GM23338 (cell line): ENCODE measurements at regions not wholly inside any gene's neighbourhood (a gene's known extent, or its start where the extent isn't known, plus 50 kb on each side); places are given as distances from the start of the nearest gene placed in this dataset.

Source experiments
- ATAC-seq: fragments of 200-7000 bp; cut with Tn5 transposase; 3 replicates; pipeline ENCODE4 v1.9.1; 2020
- DNase-seq: peaks from one replicate; pipeline ENCODE4 v3.0.0-alpha.2; 2015; ENCODE audit warnings: low spot score
- H2AFZ ChIP-seq: fragments of 200-600 bp; sonication (generic); 2 replicates; pipeline ENCODE4 v1.8.0; 2016; ENCODE audit warnings: antibody characterized with exemption, mild to moderate bottlenecking, moderate library complexity
- H3F3A ChIP-seq: fragments of 200-600 bp; sonication (generic); replicated peaks from 2 replicates; pipeline ENCODE4 v1.8.0; 2017; ENCODE audit warnings: antibody characterized with exemption, mixed run types, low read depth
- H3K27ac ChIP-seq: fragments of 200-600 bp; sonication (generic); 2 replicates; pipeline ENCODE4 v1.6.1; 2016; ENCODE audit warnings: low read depth
- H3K27me3 ChIP-seq: fragments of 200-600 bp; sonication (generic); 2 replicates; pipeline ENCODE4 v1.8.0; 2016; ENCODE audit warnings: mild to moderate bottlenecking, mixed run types, moderate library complexity; ENCODE audit not compliant: insufficient read depth
- H3K36me3 ChIP-seq: fragments of 200-600 bp; sonication (generic); 2 replicates; pipeline ENCODE4 v1.8.0; 2016; ENCODE audit warnings: mild to moderate bottlenecking; ENCODE audit not compliant: insufficient read depth
- H3K4me1 ChIP-seq: fragments of 200-600 bp; sonication (generic); 2 replicates; pipeline ENCODE4 v1.8.0; 2016; ENCODE audit warnings: mild to moderate bottlenecking, moderate library complexity; ENCODE audit not compliant: insufficient read depth
- H3K4me2 ChIP-seq: fragments of 200-600 bp; sonication (generic); 2 replicates; pipeline ENCODE4 v1.7.1; 2017; ENCODE audit warnings: mixed run types
- H3K4me3 ChIP-seq: fragments of 200-600 bp; sonication (generic); 2 replicates; pipeline ENCODE4 v1.6.1; 2016; ENCODE audit warnings: mixed run types
- H3K79me2 ChIP-seq: fragments of 200-600 bp; sonication (generic); replicated peaks from 2 replicates; pipeline ENCODE4 v1.8.0; 2017; ENCODE audit warnings: mild to moderate bottlenecking; ENCODE audit not compliant: insufficient read depth
- H3K9me2 ChIP-seq: fragments of 200-600 bp; sonication (generic); 2 replicates; pipeline ENCODE4 v1.8.0; 2017; ENCODE audit not compliant: insufficient read depth
- H4K20me1 ChIP-seq: fragments of 200-600 bp; sonication (generic); replicated peaks from 2 replicates; pipeline ENCODE4 v1.8.0; 2017; ENCODE audit warnings: mild to moderate bottlenecking; ENCODE audit not compliant: insufficient read depth
- H3K27ac Mint-ChIP-seq: 2 replicates; pipeline ENCODE4 v1.8.0; 2020; ENCODE audit warnings: inconsistent platforms, mild to moderate bottlenecking, moderate library complexity, mixed read lengths
- H3K27me3 Mint-ChIP-seq: 3 replicates; pipeline ENCODE4 v1.8.0; 2022; ENCODE audit warnings: low read depth, mild to moderate bottlenecking, moderate library complexity, mixed read lengths, inconsistent platforms; ENCODE audit not compliant: insufficient read depth, poor library complexity
- H3K36me3 Mint-ChIP-seq: 3 replicates; pipeline ENCODE4 v1.8.0; 2021; ENCODE audit warnings: low read depth, mild to moderate bottlenecking, inconsistent platforms, moderate library complexity, mixed read lengths
- H3K4me1 Mint-ChIP-seq: 3 replicates; pipeline ENCODE4 v1.8.0; 2020; ENCODE audit warnings: mild to moderate bottlenecking, inconsistent platforms, mixed read lengths
- H3K4me3 Mint-ChIP-seq: 3 replicates; pipeline ENCODE4 v1.8.0; 2021; ENCODE audit warnings: moderate library complexity, mild to moderate bottlenecking, inconsistent platforms, mixed read lengths
- H3K9me3 Mint-ChIP-seq: 3 replicates; pipeline ENCODE4 v1.8.0; 2020; ENCODE audit warnings: moderate library complexity, mild to moderate bottlenecking, inconsistent platforms, mixed read lengths
- CREB1 ChIP-seq: fragments of 250-450 bp; sonication (Bioruptor Pico); IDR thresholded peaks from 2 replicates; pipeline ENCODE4 v1.5.0; 2020; ENCODE audit warnings: low read depth, mild to moderate bottlenecking, moderate library complexity
- EZH2 ChIP-seq: fragments of 200-600 bp; sonication (generic); IDR thresholded peaks from one replicate; pipeline ENCODE4 v1.8.0; 2017; ENCODE audit warnings: antibody characterized with exemption, mild to moderate bottlenecking, low read depth; ENCODE audit not compliant: unreplicated experiment
- EZH2phosphoT487 ChIP-seq: fragments of 200-600 bp; sonication (generic); IDR thresholded peaks from one replicate; pipeline ENCODE4 v1.8.1; 2018; ENCODE audit warnings: antibody characterized with exemption; ENCODE audit not compliant: unreplicated experiment
- JUNB ChIP-seq: IDR thresholded peaks from one replicate; pipeline ENCODE4 v1.6.1; 2016; ENCODE audit warnings: antibody characterized with exemption; ENCODE audit not compliant: unreplicated experiment
- NANOG ChIP-seq: IDR thresholded peaks from 2 replicates; pipeline ENCODE4 v1.6.1; 2016; ENCODE audit warnings: antibody characterized with exemption, borderline replicate concordance
- POLR2AphosphoS5 ChIP-seq: IDR thresholded peaks from 2 replicates; pipeline ENCODE4 v1.6.1; 2016; ENCODE audit warnings: antibody characterized with exemption, low read depth
- STAT1 ChIP-seq: IDR thresholded peaks from one replicate; pipeline ENCODE4 v1.6.1; 2016; ENCODE audit warnings: antibody characterized with exemption; ENCODE audit not compliant: unreplicated experiment
- ZNF331 ChIP-seq: fragments of 250-450 bp; sonication (Bioruptor Pico); IDR thresholded peaks from 2 replicates; pipeline ENCODE4 v1.5.0; 2020; ENCODE audit warnings: low read depth, mild to moderate bottlenecking, moderate library complexity
- TF ChIP-seq, protein P1 (sequence below): IDR thresholded peaks from one replicate; pipeline ENCODE4 v1.6.1; 2018; ENCODE audit warnings: antibody characterized with exemption; ENCODE audit not compliant: unreplicated experiment
- TF ChIP-seq, protein P2 (sequence below): IDR thresholded peaks from 2 replicates; pipeline ENCODE4 v1.6.1; 2016; ENCODE audit warnings: antibody characterized with exemption
- TF ChIP-seq, protein P3 (sequence below): fragments of 250-450 bp; sonication (Bioruptor Pico); IDR thresholded peaks from 2 replicates; pipeline ENCODE4 v1.5.0; 2020; ENCODE audit warnings: mild to moderate bottlenecking, moderate library complexity

DNA sequence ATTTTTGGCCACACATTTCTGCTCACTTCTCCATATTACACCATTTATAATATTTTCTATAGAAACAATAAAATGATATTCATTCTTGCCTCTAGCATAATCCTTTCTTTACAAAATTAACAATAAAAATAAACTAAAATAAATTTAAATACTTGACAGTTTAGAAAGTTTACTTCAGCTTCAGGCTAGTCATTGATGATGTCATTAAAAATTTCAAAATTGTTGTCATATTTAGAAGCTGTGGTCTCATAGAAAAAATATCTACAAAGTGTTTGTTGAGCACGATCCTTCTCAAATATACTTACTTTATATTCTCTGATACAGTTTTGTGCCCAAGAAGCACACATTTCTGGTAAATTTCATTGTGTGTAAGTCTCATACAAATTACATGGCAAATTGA is 717.4 kb upstream of the CITED2 start (continued):
- TF ChIP-seq, protein P1, sequence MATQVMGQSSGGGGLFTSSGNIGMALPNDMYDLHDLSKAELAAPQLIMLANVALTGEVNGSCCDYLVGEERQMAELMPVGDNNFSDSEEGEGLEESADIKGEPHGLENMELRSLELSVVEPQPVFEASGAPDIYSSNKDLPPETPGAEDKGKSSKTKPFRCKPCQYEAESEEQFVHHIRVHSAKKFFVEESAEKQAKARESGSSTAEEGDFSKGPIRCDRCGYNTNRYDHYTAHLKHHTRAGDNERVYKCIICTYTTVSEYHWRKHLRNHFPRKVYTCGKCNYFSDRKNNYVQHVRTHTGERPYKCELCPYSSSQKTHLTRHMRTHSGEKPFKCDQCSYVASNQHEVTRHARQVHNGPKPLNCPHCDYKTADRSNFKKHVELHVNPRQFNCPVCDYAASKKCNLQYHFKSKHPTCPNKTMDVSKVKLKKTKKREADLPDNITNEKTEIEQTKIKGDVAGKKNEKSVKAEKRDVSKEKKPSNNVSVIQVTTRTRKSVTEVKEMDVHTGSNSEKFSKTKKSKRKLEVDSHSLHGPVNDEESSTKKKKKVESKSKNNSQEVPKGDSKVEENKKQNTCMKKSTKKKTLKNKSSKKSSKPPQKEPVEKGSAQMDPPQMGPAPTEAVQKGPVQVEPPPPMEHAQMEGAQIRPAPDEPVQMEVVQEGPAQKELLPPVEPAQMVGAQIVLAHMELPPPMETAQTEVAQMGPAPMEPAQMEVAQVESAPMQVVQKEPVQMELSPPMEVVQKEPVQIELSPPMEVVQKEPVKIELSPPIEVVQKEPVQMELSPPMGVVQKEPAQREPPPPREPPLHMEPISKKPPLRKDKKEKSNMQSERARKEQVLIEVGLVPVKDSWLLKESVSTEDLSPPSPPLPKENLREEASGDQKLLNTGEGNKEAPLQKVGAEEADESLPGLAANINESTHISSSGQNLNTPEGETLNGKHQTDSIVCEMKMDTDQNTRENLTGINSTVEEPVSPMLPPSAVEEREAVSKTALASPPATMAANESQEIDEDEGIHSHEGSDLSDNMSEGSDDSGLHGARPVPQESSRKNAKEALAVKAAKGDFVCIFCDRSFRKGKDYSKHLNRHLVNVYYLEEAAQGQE: no peak
- TF ChIP-seq NANOG (no peak), POLR2AphosphoS5 (no peak), EZH2phosphoT487 (no peak)

DNA sequence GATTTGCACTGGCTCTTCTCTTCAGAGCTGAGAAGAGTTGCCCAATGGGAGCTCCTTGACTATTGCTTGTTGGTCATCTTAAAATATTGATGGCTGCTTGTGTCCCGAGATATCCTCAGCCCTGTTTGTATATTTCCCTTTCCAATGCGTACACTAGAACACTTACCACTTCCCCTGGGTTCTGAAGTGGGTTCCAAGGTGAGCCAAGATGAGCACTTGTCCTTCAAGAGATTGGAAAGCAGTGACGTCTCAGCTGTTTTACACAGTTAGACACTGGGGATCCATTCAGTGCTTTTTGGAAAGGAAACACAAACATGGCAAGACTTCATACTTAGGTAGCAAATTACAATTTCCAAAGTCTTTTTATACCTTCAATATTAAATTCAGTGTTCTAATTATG is 716.4 kb upstream of the CITED2 start:
- no peak overlapping the region for H3K27ac Mint-ChIP-seq
- no peaks in the 10 kb centered on the region for H3K27me3 Mint-ChIP-seq
- ATAC-seq: no peak
- H3K9me3 Mint-ChIP-seq: no peaks in the 10 kb centered on the region
- Histone ChIP-seq H3K4me3 (no peak overlapping the region), H4K20me1 (no peaks in the 10 kb centered on the region), H3K4me1 (peaks cover 15% of the 10 kb centered on the region), H3K79me2 (no peaks in the 10 kb centered on the region), H2AFZ (no peak overlapping the region), H3K36me3 (no peaks in the 10 kb centered on the region), H3K27ac (no peak overlapping the region), H3K27me3 (no peaks in the 10 kb centered on the region), H3F3A (no peaks in the 10 kb centered on the region), H3K4me2 (no peak overlapping the region), H3K9me2 (peaks cover 7% of the 10 kb centered on the region; the same call in 1 of the 2 replicates)
- H3K4me1 Mint-ChIP-seq: peaks cover 11% of the 10 kb centered on the region
- no peak for DNase-seq
- H3K4me3 Mint-ChIP-seq: no peak overlapping the region
- no peaks in the 10 kb centered on the region for H3K36me3 Mint-ChIP-seq
- TF ChIP-seq JUNB (no peak), STAT1 (no peak), NANOG (no peak), EZH2phosphoT487 (no peak), CREB1 (no peak), ZNF331 (CRISPR knock-in tag) (no peak), POLR2AphosphoS5 (no peak), EZH2 (no peak)
- TF ChIP-seq, protein P1: no peak
- TF ChIP-seq, protein P2, sequence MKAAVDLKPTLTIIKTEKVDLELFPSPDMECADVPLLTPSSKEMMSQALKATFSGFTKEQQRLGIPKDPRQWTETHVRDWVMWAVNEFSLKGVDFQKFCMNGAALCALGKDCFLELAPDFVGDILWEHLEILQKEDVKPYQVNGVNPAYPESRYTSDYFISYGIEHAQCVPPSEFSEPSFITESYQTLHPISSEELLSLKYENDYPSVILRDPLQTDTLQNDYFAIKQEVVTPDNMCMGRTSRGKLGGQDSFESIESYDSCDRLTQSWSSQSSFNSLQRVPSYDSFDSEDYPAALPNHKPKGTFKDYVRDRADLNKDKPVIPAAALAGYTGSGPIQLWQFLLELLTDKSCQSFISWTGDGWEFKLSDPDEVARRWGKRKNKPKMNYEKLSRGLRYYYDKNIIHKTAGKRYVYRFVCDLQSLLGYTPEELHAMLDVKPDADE: no peak
- TF ChIP-seq, protein P3, sequence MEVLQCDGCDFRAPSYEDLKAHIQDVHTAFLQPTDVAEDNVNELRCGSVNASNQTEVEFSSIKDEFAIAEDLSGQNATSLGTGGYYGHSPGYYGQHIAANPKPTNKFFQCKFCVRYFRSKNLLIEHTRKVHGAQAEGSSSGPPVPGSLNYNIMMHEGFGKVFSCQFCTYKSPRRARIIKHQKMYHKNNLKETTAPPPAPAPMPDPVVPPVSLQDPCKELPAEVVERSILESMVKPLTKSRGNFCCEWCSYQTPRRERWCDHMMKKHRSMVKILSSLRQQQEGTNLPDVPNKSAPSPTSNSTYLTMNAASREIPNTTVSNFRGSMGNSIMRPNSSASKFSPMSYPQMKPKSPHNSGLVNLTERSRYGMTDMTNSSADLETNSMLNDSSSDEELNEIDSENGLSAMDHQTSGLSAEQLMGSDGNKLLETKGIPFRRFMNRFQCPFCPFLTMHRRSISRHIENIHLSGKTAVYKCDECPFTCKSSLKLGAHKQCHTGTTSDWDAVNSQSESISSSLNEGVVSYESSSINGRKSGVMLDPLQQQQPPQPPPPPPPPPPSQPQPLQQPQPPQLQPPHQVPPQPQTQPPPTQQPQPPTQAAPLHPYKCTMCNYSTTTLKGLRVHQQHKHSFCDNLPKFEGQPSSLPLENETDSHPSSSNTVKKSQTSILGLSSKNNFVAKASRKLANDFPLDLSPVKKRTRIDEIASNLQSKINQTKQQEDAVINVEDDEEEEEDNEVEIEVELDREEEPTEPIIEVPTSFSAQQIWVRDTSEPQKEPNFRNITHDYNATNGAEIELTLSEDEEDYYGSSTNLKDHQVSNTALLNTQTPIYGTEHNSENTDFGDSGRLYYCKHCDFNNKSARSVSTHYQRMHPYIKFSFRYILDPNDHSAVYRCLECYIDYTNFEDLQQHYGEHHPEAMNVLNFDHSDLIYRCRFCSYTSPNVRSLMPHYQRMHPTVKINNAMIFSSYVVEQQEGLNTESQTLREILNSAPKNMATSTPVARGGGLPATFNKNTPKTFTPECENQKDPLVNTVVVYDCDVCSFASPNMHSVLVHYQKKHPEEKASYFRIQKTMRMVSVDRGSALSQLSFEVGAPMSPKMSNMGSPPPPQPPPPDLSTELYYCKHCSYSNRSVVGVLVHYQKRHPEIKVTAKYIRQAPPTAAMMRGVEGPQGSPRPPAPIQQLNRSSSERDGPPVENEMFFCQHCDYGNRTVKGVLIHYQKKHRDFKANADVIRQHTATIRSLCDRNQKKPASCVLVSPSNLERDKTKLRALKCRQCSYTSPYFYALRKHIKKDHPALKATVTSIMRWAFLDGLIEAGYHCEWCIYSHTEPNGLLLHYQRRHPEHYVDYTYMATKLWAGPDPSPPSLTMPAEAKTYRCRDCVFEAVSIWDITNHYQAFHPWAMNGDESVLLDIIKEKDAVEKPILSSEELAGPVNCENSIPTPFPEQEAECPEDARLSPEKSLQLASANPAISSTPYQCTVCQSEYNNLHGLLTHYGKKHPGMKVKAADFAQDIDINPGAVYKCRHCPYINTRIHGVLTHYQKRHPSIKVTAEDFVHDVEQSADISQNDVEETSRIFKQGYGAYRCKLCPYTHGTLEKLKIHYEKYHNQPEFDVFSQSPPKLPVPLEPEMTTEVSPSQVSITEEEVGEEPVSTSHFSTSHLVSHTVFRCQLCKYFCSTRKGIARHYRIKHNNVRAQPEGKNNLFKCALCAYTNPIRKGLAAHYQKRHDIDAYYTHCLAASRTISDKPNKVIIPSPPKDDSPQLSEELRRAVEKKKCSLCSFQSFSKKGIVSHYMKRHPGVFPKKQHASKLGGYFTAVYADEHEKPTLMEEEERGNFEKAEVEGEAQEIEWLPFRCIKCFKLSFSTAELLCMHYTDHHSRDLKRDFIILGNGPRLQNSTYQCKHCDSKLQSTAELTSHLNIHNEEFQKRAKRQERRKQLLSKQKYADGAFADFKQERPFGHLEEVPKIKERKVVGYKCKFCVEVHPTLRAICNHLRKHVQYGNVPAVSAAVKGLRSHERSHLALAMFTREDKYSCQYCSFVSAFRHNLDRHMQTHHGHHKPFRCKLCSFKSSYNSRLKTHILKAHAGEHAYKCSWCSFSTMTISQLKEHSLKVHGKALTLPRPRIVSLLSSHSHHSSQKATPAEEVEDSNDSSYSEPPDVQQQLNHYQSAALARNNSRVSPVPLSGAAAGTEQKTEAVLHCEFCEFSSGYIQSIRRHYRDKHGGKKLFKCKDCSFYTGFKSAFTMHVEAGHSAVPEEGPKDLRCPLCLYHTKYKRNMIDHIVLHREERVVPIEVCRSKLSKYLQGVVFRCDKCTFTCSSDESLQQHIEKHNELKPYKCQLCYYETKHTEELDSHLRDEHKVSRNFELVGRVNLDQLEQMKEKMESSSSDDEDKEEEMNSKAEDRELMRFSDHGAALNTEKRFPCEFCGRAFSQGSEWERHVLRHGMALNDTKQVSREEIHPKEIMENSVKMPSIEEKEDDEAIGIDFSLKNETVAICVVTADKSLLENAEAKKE (CRISPR knock-in tag): no peak
